ENCODE measurements at regions not wholly inside any gene's neighbourhood (a gene's known extent, or its start where the extent isn't known, plus 50 kb on each side); places are given as distances from the start of the nearest gene placed in this dataset.
"Not testable (repeated sequence)": the region's sequence is repeated elsewhere in the genome, so short reads cannot be mapped to it uniquely, and the experiment has no call there.

- DNase-seq, result no peak
These were observed 1158.6 kb downstream of the PLA2G4A start for GRCh38 chr1:187987236-187987776.

- DNase-seq, result no peak
These were observed 1163.2 kb downstream of the PLA2G4A start for GRCh38 chr1:187991944-187992343.

- no peak for DNase-seq
These were observed 1168.0 kb downstream of the PLA2G4A start for GRCh38 chr1:187996780-187997179.

- no peak for DNase-seq
These were observed 1171.2 kb downstream of the PLA2G4A start for GRCh38 chr1:187999973-188000372.

GRCh38 chr1:188003687-188004086 lies 1174.9 kb downstream of the PLA2G4A start:
- DNase-seq, result not testable (repeated sequence)

- DNase-seq, result no peak
These were observed 1176.1 kb downstream of the PLA2G4A start for GRCh38 chr1:188004849-188005248.

GRCh38 chr1:188006354-188006753 lies 1177.6 kb downstream of the PLA2G4A start:
- DNase-seq, result no peak

- DNase-seq, result not testable (repeated sequence)
These were observed 1184.6 kb downstream of the PLA2G4A start for GRCh38 chr1:188013222-188013849.

- DNase-seq, result no peak
These were observed 1189.2 kb downstream of the PLA2G4A start for GRCh38 chr1:188017921-188018320.

GRCh38 chr1:188022661-188023060 lies 1193.9 kb downstream of the PLA2G4A start:
- DNase-seq, result no peak

GRCh38 chr1:188023206-188023605 lies 1194.5 kb downstream of the PLA2G4A start:
- DNase-seq, result no peak

GRCh38 chr1:188027613-188028012 lies 1198.9 kb downstream of the PLA2G4A start:
- DNase-seq, result no peak

GRCh38 chr1:188037572-188037971 lies 1208.8 kb downstream of the PLA2G4A start:
- DNase-seq, result not testable (repeated sequence)

- DNase-seq, result no peak
These were observed 1214.9 kb downstream of the PLA2G4A start for GRCh38 chr1:188043536-188044245.

GRCh38 chr1:188050250-188050649 lies 1221.5 kb downstream of the PLA2G4A start:
- DNase-seq, result no peak

- DNase-seq, result no peak
These were observed 1227.3 kb downstream of the PLA2G4A start for GRCh38 chr1:188056011-188056410.

- no peak for DNase-seq
These were observed 1230.1 kb downstream of the PLA2G4A start for GRCh38 chr1:188058801-188059200.

- no peak for DNase-seq
These were observed 1233.1 kb downstream of the PLA2G4A start for GRCh38 chr1:188061881-188062280.

- no peak for DNase-seq
These were observed 1233.7 kb downstream of the PLA2G4A start for GRCh38 chr1:188062456-188062855.

- DNase-seq, result no peak
These were observed 1237.2 kb downstream of the PLA2G4A start for GRCh38 chr1:188065917-188066316.

- DNase-seq, result no peak
These were observed 1242.1 kb downstream of the PLA2G4A start for GRCh38 chr1:188070848-188071247.

GRCh38 chr1:188089015-188089414 lies 1260.3 kb downstream of the PLA2G4A start:
- no peak for DNase-seq

GRCh38 chr1:188089461-188089860 lies 1260.7 kb downstream of the PLA2G4A start:
- no peak for DNase-seq

GRCh38 chr1:188096521-188096920 lies 1267.8 kb downstream of the PLA2G4A start:
- DNase-seq, result no peak
